WTC11 (cell line): ENCODE measurements at regions not wholly inside any gene's neighbourhood (a gene's known extent, or its start where the extent isn't known, plus 50 kb on each side); places are given as distances from the start of the nearest gene placed in this dataset.

Source experiments
- ATAC-seq: fragments of 200-7000 bp; cut with Tn5 transposase; 2 replicates; pipeline ENCODE4 v1.10.0; 2021; ENCODE audit warnings: mild to moderate bottlenecking, moderate library complexity
- CTCF ChIA-PET: fragments of 300-600 bp; sonication (Branson Sonifier 250); formaldehyde crosslinking; loops from one replicate; lab custom pipeline; 2021; ENCODE audit warnings: antibody characterized with exemption; lab: Charles Lee
- POLR2A ChIA-PET: fragments of 350-600 bp; sonication (Branson Sonifier 250); formaldehyde crosslinking; loops from one replicate; lab custom pipeline; 2021; ENCODE audit warnings: antibody characterized with exemption; lab: Charles Lee
- DNase-seq: peaks from one replicate; pipeline ENCODE4 v3.0.0; 2021; ENCODE audit warnings: low spot score
- H3K27ac Mint-ChIP-seq: 2 replicates; pipeline ENCODE4 v1.8.0; 2021; ENCODE audit warnings: mixed read lengths
- H3K27me3 Mint-ChIP-seq: 2 replicates; pipeline ENCODE4 v1.8.0; 2021; ENCODE audit warnings: low read depth, mild to moderate bottlenecking, moderate library complexity, mixed read lengths
- H3K36me3 Mint-ChIP-seq: 2 replicates; pipeline ENCODE4 v1.8.0; 2021; ENCODE audit warnings: mixed read lengths
- H3K4me1 Mint-ChIP-seq: 2 replicates; pipeline ENCODE4 v1.8.0; 2022; ENCODE audit warnings: mixed read lengths
- H3K4me3 Mint-ChIP-seq: 2 replicates; pipeline ENCODE4 v1.8.0; 2021; ENCODE audit warnings: mild to moderate bottlenecking, moderate library complexity, mixed read lengths
- H3K9me3 Mint-ChIP-seq: 2 replicates; pipeline ENCODE4 v1.8.0; 2021; ENCODE audit warnings: mixed read lengths
- CBFB ChIP-seq: sonication (generic); formaldehyde crosslinking; IDR thresholded peaks from 2 replicates; pipeline ENCODE4 v1.8.1; 2022; ENCODE audit warnings: mild to moderate bottlenecking, low read depth, missing genetic modification reagents
- CREM ChIP-seq: sonication (generic); formaldehyde crosslinking; IDR thresholded peaks from 2 replicates; pipeline ENCODE4 v1.8.1; 2022; ENCODE audit warnings: mild to moderate bottlenecking, missing genetic modification reagents, moderate library complexity
- EMX1 ChIP-seq: fragments of 250-450 bp; sonication (Bioruptor Pico); IDR thresholded peaks from 2 replicates; pipeline ENCODE4 v1.8.0; 2021; ENCODE audit warnings: mild to moderate bottlenecking
- FOXP1 ChIP-seq: sonication (generic); formaldehyde crosslinking; IDR thresholded peaks from 2 replicates; pipeline ENCODE4 v1.8.0; 2022; ENCODE audit warnings: missing genetic modification reagents, mild to moderate bottlenecking, moderate library complexity, borderline replicate concordance
- GABPB1 ChIP-seq: sonication (generic); formaldehyde crosslinking; IDR thresholded peaks from 2 replicates; pipeline ENCODE4 v1.8.1; 2023; ENCODE audit warnings: mild to moderate bottlenecking, missing genetic modification reagents
- GRHL2 ChIP-seq: fragments of 250-450 bp; sonication (Bioruptor Pico); IDR thresholded peaks from 2 replicates; pipeline ENCODE4 v1.8.0; 2022; ENCODE audit warnings: mild to moderate bottlenecking, moderate library complexity; ENCODE audit not compliant: insufficient replicate concordance, severe bottlenecking
- IRF2 ChIP-seq: sonication (generic); formaldehyde crosslinking; IDR thresholded peaks from 2 replicates; pipeline ENCODE4 v1.8.0; 2022; ENCODE audit warnings: low read depth, missing genetic modification reagents, borderline replicate concordance
- MXD4 ChIP-seq: fragments of 250-450 bp; sonication (Bioruptor Pico); IDR thresholded peaks from 2 replicates; pipeline ENCODE4 v1.8.0; 2021; ENCODE audit warnings: mild to moderate bottlenecking, moderate library complexity, borderline replicate concordance
- MYBL2 ChIP-seq: sonication (generic); formaldehyde crosslinking; IDR thresholded peaks from 2 replicates; pipeline ENCODE4 v1.8.1; 2023; ENCODE audit warnings: mild to moderate bottlenecking, moderate library complexity, missing genetic modification reagents
- PRRX2 ChIP-seq: fragments of 250-450 bp; sonication (Bioruptor Pico); IDR thresholded peaks from 2 replicates; pipeline ENCODE4 v1.8.0; 2021; ENCODE audit warnings: mild to moderate bottlenecking
- SMAD4 ChIP-seq: sonication (generic); formaldehyde crosslinking; IDR thresholded peaks from 2 replicates; pipeline ENCODE4 v1.8.0; 2022; ENCODE audit warnings: mild to moderate bottlenecking, missing genetic modification reagents
- SP1 ChIP-seq: sonication (generic); formaldehyde crosslinking; conservative IDR thresholded peaks from 2 replicates; pipeline ENCODE4 v1.8.1; 2022; ENCODE audit warnings: missing genetic modification reagents
- ZNF232 ChIP-seq: sonication (generic); formaldehyde crosslinking; IDR thresholded peaks from 2 replicates; pipeline ENCODE4 v1.8.0; 2022; ENCODE audit warnings: mild to moderate bottlenecking, missing genetic modification reagents
- TF ChIP-seq, protein P1 (sequence below): sonication (generic); formaldehyde crosslinking; IDR thresholded peaks from 2 replicates; pipeline ENCODE4 v1.8.1; 2022; ENCODE audit warnings: mild to moderate bottlenecking, moderate library complexity, missing genetic modification reagents
- TF ChIP-seq, protein P2 (sequence below): sonication (generic); formaldehyde crosslinking; IDR thresholded peaks from 2 replicates; pipeline ENCODE4 v1.8.1; 2023; ENCODE audit warnings: mild to moderate bottlenecking, missing genetic modification reagents, borderline replicate concordance
- TF ChIP-seq, protein P3 (sequence below): sonication (generic); formaldehyde crosslinking; IDR thresholded peaks from 2 replicates; pipeline ENCODE4 v1.8.1; 2023; ENCODE audit warnings: mild to moderate bottlenecking, missing genetic modification reagents, moderate library complexity
- TF ChIP-seq, protein P4 (sequence below): sonication (generic); formaldehyde crosslinking; IDR thresholded peaks from 2 replicates; pipeline ENCODE4 v1.8.0; 2023; ENCODE audit warnings: mild to moderate bottlenecking, missing genetic modification reagents
- TF ChIP-seq, protein P5 (sequence below): fragments of 250-450 bp; sonication (Bioruptor Pico); IDR thresholded peaks from 2 replicates; pipeline ENCODE4 v1.9.0; 2021; ENCODE audit warnings: mild to moderate bottlenecking
- TF ChIP-seq, protein P6 (sequence below): sonication (generic); formaldehyde crosslinking; IDR thresholded peaks from 2 replicates; pipeline ENCODE4 v1.8.0; 2022; ENCODE audit warnings: mild to moderate bottlenecking, missing genetic modification reagents
- TF ChIP-seq, protein P7 (sequence below): fragments of 250-450 bp; sonication (Bioruptor Pico); IDR thresholded peaks from 2 replicates; pipeline ENCODE4 v1.9.0; 2021; ENCODE audit warnings: mild to moderate bottlenecking

DNA sequence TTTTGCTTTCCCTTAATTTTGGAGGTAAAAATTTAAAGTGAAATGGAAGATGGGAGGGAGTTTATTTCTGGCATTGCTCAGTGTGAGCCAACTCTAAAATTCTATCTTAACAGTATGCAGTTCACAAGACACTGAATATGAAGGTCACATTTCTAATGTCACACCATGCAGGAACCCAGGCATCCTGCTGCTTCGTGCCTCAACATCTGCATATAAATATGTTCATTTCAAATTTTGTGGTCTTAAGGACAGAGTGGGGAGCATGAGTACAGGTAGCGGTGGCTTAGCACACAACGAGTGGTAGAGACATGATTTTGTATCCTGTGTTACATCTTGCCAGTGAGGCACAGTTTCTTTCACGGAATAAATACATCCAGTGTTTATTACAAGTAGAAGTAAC, 102.4 kb downstream of the ARL4C start:
- no peak for DNase-seq
- ChIA-PET POLR2A (no interaction called here), CTCF (no interaction called here)
- no peaks in the 10 kb centered on the region for H3K36me3 Mint-ChIP-seq
- TF ChIP-seq, protein P1, sequence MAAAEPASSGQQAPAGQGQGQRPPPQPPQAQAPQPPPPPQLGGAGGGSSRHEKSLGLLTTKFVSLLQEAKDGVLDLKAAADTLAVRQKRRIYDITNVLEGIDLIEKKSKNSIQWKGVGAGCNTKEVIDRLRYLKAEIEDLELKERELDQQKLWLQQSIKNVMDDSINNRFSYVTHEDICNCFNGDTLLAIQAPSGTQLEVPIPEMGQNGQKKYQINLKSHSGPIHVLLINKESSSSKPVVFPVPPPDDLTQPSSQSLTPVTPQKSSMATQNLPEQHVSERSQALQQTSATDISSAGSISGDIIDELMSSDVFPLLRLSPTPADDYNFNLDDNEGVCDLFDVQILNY (CRISPR knock-in tag), result no peak
- no peak for TF ChIP-seq CBFB (CRISPR knock-in tag)
- TF ChIP-seq ZNF232, result no peak
- TF ChIP-seq GRHL2 (CRISPR knock-in tag), result no peak
- TF ChIP-seq IRF2, result no peak
- TF ChIP-seq, protein P2, sequence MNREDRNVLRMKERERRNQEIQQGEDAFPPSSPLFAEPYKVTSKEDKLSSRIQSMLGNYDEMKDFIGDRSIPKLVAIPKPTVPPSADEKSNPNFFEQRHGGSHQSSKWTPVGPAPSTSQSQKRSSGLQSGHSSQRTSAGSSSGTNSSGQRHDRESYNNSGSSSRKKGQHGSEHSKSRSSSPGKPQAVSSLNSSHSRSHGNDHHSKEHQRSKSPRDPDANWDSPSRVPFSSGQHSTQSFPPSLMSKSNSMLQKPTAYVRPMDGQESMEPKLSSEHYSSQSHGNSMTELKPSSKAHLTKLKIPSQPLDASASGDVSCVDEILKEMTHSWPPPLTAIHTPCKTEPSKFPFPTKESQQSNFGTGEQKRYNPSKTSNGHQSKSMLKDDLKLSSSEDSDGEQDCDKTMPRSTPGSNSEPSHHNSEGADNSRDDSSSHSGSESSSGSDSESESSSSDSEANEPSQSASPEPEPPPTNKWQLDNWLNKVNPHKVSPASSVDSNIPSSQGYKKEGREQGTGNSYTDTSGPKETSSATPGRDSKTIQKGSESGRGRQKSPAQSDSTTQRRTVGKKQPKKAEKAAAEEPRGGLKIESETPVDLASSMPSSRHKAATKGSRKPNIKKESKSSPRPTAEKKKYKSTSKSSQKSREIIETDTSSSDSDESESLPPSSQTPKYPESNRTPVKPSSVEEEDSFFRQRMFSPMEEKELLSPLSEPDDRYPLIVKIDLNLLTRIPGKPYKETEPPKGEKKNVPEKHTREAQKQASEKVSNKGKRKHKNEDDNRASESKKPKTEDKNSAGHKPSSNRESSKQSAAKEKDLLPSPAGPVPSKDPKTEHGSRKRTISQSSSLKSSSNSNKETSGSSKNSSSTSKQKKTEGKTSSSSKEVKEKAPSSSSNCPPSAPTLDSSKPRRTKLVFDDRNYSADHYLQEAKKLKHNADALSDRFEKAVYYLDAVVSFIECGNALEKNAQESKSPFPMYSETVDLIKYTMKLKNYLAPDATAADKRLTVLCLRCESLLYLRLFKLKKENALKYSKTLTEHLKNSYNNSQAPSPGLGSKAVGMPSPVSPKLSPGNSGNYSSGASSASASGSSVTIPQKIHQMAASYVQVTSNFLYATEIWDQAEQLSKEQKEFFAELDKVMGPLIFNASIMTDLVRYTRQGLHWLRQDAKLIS (CRISPR knock-in tag), result no peak
- TF ChIP-seq, protein P3, sequence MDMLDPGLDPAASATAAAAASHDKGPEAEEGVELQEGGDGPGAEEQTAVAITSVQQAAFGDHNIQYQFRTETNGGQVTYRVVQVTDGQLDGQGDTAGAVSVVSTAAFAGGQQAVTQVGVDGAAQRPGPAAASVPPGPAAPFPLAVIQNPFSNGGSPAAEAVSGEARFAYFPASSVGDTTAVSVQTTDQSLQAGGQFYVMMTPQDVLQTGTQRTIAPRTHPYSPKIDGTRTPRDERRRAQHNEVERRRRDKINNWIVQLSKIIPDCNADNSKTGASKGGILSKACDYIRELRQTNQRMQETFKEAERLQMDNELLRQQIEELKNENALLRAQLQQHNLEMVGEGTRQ (CRISPR knock-in tag), result no peak
- TF ChIP-seq FOXP1 (CRISPR knock-in tag), result no peak
- TF ChIP-seq MYBL2 (CRISPR knock-in tag), result no peak
- no peak for TF ChIP-seq GABPB1 (CRISPR knock-in tag)
- TF ChIP-seq MXD4 (CRISPR knock-in tag), result no peak
- TF ChIP-seq, protein P4, sequence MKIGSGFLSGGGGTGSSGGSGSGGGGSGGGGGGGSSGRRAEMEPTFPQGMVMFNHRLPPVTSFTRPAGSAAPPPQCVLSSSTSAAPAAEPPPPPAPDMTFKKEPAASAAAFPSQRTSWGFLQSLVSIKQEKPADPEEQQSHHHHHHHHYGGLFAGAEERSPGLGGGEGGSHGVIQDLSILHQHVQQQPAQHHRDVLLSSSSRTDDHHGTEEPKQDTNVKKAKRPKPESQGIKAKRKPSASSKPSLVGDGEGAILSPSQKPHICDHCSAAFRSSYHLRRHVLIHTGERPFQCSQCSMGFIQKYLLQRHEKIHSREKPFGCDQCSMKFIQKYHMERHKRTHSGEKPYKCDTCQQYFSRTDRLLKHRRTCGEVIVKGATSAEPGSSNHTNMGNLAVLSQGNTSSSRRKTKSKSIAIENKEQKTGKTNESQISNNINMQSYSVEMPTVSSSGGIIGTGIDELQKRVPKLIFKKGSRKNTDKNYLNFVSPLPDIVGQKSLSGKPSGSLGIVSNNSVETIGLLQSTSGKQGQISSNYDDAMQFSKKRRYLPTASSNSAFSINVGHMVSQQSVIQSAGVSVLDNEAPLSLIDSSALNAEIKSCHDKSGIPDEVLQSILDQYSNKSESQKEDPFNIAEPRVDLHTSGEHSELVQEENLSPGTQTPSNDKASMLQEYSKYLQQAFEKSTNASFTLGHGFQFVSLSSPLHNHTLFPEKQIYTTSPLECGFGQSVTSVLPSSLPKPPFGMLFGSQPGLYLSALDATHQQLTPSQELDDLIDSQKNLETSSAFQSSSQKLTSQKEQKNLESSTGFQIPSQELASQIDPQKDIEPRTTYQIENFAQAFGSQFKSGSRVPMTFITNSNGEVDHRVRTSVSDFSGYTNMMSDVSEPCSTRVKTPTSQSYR, result no peak
- no peak for TF ChIP-seq SMAD4 (CRISPR knock-in tag)
- TF ChIP-seq, protein P5, sequence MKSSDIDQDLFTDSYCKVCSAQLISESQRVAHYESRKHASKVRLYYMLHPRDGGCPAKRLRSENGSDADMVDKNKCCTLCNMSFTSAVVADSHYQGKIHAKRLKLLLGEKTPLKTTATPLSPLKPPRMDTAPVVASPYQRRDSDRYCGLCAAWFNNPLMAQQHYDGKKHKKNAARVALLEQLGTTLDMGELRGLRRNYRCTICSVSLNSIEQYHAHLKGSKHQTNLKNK (CRISPR knock-in tag), result no peak
- no peak for TF ChIP-seq PRRX2 (CRISPR knock-in tag)
- TF ChIP-seq, protein P6, sequence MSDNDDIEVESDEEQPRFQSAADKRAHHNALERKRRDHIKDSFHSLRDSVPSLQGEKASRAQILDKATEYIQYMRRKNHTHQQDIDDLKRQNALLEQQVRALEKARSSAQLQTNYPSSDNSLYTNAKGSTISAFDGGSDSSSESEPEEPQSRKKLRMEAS (CRISPR knock-in tag), result no peak
- TF ChIP-seq EMX1, result no peak
- no peak for TF ChIP-seq CREM (CRISPR knock-in tag)
- H3K4me1 Mint-ChIP-seq, result no peaks in the 10 kb centered on the region
- H3K4me3 Mint-ChIP-seq, result no peak overlapping the region
- no peak for ATAC-seq
- H3K9me3 Mint-ChIP-seq, result peaks cover 6% of the 10 kb centered on the region
- H3K27ac Mint-ChIP-seq, result no peak overlapping the region
- peaks cover 4% of the 10 kb centered on the region for H3K27me3 Mint-ChIP-seq

DNA sequence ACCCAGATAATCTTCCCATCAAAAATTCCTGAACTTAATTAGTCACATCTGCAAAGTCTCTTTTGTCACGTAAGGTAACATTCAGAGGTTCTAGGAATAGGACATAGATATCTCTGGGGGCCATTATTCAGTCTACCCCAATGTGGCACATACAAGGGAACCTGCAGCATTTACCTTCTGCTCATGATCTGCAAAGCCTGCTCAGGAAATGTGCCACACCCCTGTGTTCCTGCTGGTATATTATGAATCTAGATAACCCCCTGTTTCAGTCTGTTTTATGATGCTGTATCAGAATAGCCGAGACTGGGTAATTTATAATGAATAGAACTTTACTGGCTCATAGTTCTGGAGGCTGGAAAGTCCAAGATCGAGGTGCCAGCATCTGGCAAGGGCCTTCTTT, 103.5 kb downstream of the ARL4C start:
- no peak for DNase-seq
- Mint-ChIP-seq H3K4me1 (no peaks in the 10 kb centered on the region), H3K36me3 (no peaks in the 10 kb centered on the region), H3K27ac (no peak overlapping the region), H3K9me3 (peaks cover 6% of the 10 kb centered on the region), H3K27me3 (peaks cover 4% of the 10 kb centered on the region), H3K4me3 (no peak overlapping the region)
- POLR2A ChIA-PET, result no interaction called here
- no peak for ATAC-seq
- CTCF ChIA-PET, result no interaction called here
- TF ChIP-seq, protein P2 (CRISPR knock-in tag), result no peak
- TF ChIP-seq, protein P7, sequence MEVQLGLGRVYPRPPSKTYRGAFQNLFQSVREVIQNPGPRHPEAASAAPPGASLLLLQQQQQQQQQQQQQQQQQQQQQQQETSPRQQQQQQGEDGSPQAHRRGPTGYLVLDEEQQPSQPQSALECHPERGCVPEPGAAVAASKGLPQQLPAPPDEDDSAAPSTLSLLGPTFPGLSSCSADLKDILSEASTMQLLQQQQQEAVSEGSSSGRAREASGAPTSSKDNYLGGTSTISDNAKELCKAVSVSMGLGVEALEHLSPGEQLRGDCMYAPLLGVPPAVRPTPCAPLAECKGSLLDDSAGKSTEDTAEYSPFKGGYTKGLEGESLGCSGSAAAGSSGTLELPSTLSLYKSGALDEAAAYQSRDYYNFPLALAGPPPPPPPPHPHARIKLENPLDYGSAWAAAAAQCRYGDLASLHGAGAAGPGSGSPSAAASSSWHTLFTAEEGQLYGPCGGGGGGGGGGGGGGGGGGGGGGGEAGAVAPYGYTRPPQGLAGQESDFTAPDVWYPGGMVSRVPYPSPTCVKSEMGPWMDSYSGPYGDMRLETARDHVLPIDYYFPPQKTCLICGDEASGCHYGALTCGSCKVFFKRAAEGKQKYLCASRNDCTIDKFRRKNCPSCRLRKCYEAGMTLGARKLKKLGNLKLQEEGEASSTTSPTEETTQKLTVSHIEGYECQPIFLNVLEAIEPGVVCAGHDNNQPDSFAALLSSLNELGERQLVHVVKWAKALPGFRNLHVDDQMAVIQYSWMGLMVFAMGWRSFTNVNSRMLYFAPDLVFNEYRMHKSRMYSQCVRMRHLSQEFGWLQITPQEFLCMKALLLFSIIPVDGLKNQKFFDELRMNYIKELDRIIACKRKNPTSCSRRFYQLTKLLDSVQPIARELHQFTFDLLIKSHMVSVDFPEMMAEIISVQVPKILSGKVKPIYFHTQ (CRISPR knock-in tag), result no peak
- TF ChIP-seq SP1 (CRISPR knock-in tag), result no peak
- TF ChIP-seq CBFB (CRISPR knock-in tag), result no peak
